Lung microvascular endothelial cell (primary cell): ENCODE measurements at regions not wholly inside any gene's neighbourhood (a gene's known extent, or its start where the extent isn't known, plus 50 kb on each side); places are given as distances from the start of the nearest gene placed in this dataset.
"Not testable (repeated sequence)": the region's sequence is repeated elsewhere in the genome, so short reads cannot be mapped to it uniquely, and the experiment has no call there.

Experiments
- DNase-seq, 2 donors: peaks; one replicate each; pipeline versions ENCODE4 v3.0.0 to v3.0.0-alpha.2; 2010; ENCODE audit warnings: low read depth in 2 of 2

- no peak for DNase-seq
These were observed 105.8 kb upstream of the KLF6 start for GRCh38 chr10:3890602-3891352.

GRCh38 chr10:3889961-3890522 lies 105.0 kb upstream of the KLF6 start:
- DNase-seq: peak; percentile 69 to 91

- DNase-seq: peak; percentile 73 to 99
These were observed 103.0 kb upstream of the KLF6 start for GRCh38 chr10:3887885-3888476.

GRCh38 chr10:3887404-3887803 lies 102.4 kb upstream of the KLF6 start:
- DNase-seq: no peak

GRCh38 chr10:3886641-3887251 lies 101.7 kb upstream of the KLF6 start:
- DNase-seq: peak; percentile 80 to 98

GRCh38 chr10:3886191-3886590 lies 101.2 kb upstream of the KLF6 start:
- DNase-seq: peak; percentile 52 to 89

- no peak for DNase-seq
These were observed 97.8 kb upstream of the KLF6 start for GRCh38 chr10:3882855-3883254.

- DNase-seq: no peak
These were observed 96.6 kb upstream of the KLF6 start for GRCh38 chr10:3881622-3882021.

- DNase-seq: no peak
These were observed 94.1 kb upstream of the KLF6 start for GRCh38 chr10:3879073-3879472.

GRCh38 chr10:3877211-3878000 lies 92.4 kb upstream of the KLF6 start:
- peak in 1 of 2 donors; percentile 49 for DNase-seq

GRCh38 chr10:3876350-3876962 lies 91.4 kb upstream of the KLF6 start:
- DNase-seq: no peak

- DNase-seq: no peak
These were observed 90.8 kb upstream of the KLF6 start for GRCh38 chr10:3875842-3876235.

GRCh38 chr10:3874990-3875841 lies 90.2 kb upstream of the KLF6 start:
- no peak for DNase-seq

GRCh38 chr10:3874610-3874989 lies 89.6 kb upstream of the KLF6 start:
- DNase-seq: not testable (repeated sequence)

- peak; percentile 81 to 87 for DNase-seq
These were observed 88.9 kb upstream of the KLF6 start for GRCh38 chr10:3873728-3874461.

- DNase-seq: no peak
These were observed 87.8 kb upstream of the KLF6 start for GRCh38 chr10:3872712-3873329.

GRCh38 chr10:3871424-3871996 lies 86.5 kb upstream of the KLF6 start:
- DNase-seq: no peak

GRCh38 chr10:3869036-3869435 lies 84.0 kb upstream of the KLF6 start:
- DNase-seq: no peak

- DNase-seq: no peak
These were observed 83.3 kb upstream of the KLF6 start for GRCh38 chr10:3868271-3868664.
